Lung (tissue), 11 donors: ENCODE measurements at regions not wholly inside any gene's neighbourhood (a gene's known extent, or its start where the extent isn't known, plus 50 kb on each side); places are given as distances from the start of the nearest gene placed in this dataset.

Experiments used
- ATAC-seq: fragments of 200-7000 bp; cut with Tn5 transposase; one replicate; pipeline ENCODE4 v1.9.1; 2020; ENCODE audit warnings: moderate number of reproducible peaks; ENCODE audit not compliant: insufficient read depth, low FRiP score
- DNase-seq, 3 donors: peaks; one replicate each; pipeline ENCODE4 v3.0.0-alpha.2; 2013 to 2017
- H3K27ac ChIP-seq, 2 donors: one replicate each; pipeline ENCODE4 v1.5.1; 2013; ENCODE audit warnings: mild to moderate bottlenecking in 2 of 2, moderate library complexity in 2 of 2, control low read depth in 1 of 2, inconsistent platforms in 1 of 2, low read depth in 1 of 2, low read length in 1 of 2
- H3K27me3 ChIP-seq, 3 donors: one replicate each; pipeline ENCODE4 v1.5.1; 2013; ENCODE audit warnings: low read length in 2 of 3; ENCODE audit not compliant: control insufficient read depth in 3 of 3, insufficient read depth in 3 of 3
- H3K36me3 ChIP-seq, 4 donors: one replicate each; pipeline ENCODE4 v1.5.1; 2013; ENCODE audit warnings: low read length in 4 of 4, mild to moderate bottlenecking in 1 of 4, moderate library complexity in 1 of 4; ENCODE audit not compliant: control insufficient read depth in 4 of 4, insufficient read depth in 4 of 4
- H3K4me1 ChIP-seq, 5 donors: one replicate each; pipeline ENCODE4 v1.5.1; 2013; ENCODE audit warnings: low read length in 5 of 5, mild to moderate bottlenecking in 2 of 5, moderate library complexity in 1 of 5; ENCODE audit not compliant: control insufficient read depth in 5 of 5, insufficient read depth in 5 of 5
- H3K4me3 ChIP-seq: one replicate; pipeline ENCODE4 v1.5.1; 2013; ENCODE audit warnings: mild to moderate bottlenecking, control low read depth, moderate library complexity
- H3K9ac ChIP-seq, 2 donors: one replicate each; pipeline ENCODE4 v1.5.1; 2013; ENCODE audit warnings: low read length in 2 of 2, control low read depth in 1 of 2; ENCODE audit not compliant: insufficient read depth in 1 of 2
- H3K9me3 ChIP-seq, 4 donors: one replicate each; pipeline ENCODE4 v1.5.1; 2013; ENCODE audit warnings: low read length in 3 of 4, mild to moderate bottlenecking in 1 of 4, moderate library complexity in 1 of 4; ENCODE audit not compliant: control insufficient read depth in 4 of 4, insufficient read depth in 3 of 4
- CTCF ChIP-seq: IDR thresholded peaks from 2 replicates; pipeline ENCODE4 v1.5.1; 2012; ENCODE audit warnings: mild to moderate bottlenecking; ENCODE audit errors: control extremely low read depth, extremely low read depth
- WGBS, 2 donors: extraction: QIAGEN DNeasy Blood & Tissue Kit; methylation state at CpG; one replicate each; pipeline ENCODE4 v1.1.7; 2013; 5-methylcytosine and 5-hydroxymethylcytosine counted together
- donor health status: control.
- donor health status: control.
- donor health status: Bipolar disorder and iron deficiency.
- donor health status: healthy.
- donor health status: DM: yes; HTN: yes; CAD: no.

- no peak for ATAC-seq
- H3K9ac ChIP-seq, result no peak overlapping the region
- no peak overlapping the region for H3K27ac ChIP-seq
- TF ChIP-seq CTCF, result no peak
- peaks cover 0 to 42% (median 0%) of the 10 kb centered on the region in 3 donors for H3K27me3 ChIP-seq
- H3K9me3 ChIP-seq, result peaks cover 0 to 3% (median 1%) of the 10 kb centered on the region in 4 donors
- 79 to 91% methylated on average over 2 of the region's 2 CpGs for WGBS, 2 donors
- no peak overlapping the region for H3K4me3 ChIP-seq
- H3K4me1 ChIP-seq, result peaks cover 0 to 2% (median 0%) of the 10 kb centered on the region in 5 donors
- H3K36me3 ChIP-seq, result no peaks in the 10 kb centered on the region
- DNase-seq, result no peak
These were observed 230.8 kb upstream of the CST7 start for GRCh38 chr20:24718277-24718676.

- Histone ChIP-seq H3K9me3 (peaks cover 0 to 3% (median 1%) of the 10 kb centered on the region in 4 donors), H3K4me1 (peaks cover 0 to 3% (median 0%) of the 10 kb centered on the region in 5 donors), H3K27me3 (peaks cover 0 to 45% (median 0%) of the 10 kb centered on the region in 3 donors), H3K4me3 (no peak overlapping the region), H3K27ac (no peak overlapping the region), H3K36me3 (no peaks in the 10 kb centered on the region), H3K9ac (no peak overlapping the region)
- TF ChIP-seq CTCF, result no peak
- ATAC-seq (no peak), DNase-seq (no peak)
- WGBS, 2 donors, result 96 to 97% methylated on average over 1 of the region's 1 CpG
These were observed 230.4 kb upstream of the CST7 start for GRCh38 chr20:24718696-24719095.

GRCh38 chr20:24720957-24721356 lies 228.1 kb upstream of the CST7 start:
- DNase-seq (no peak), ATAC-seq (no peak)
- WGBS, 2 donors, result 82 to 93% methylated on average over 4 of the region's 4 CpGs
- TF ChIP-seq CTCF, result no peak
- H3K4me3 ChIP-seq, result no peak overlapping the region
- peaks cover 0 to 61% (median 0%) of the 10 kb centered on the region in 3 donors for H3K27me3 ChIP-seq
- H3K36me3 ChIP-seq, result no peaks in the 10 kb centered on the region
- H3K9me3 ChIP-seq, result no peaks in the 10 kb centered on the region
- H3K9ac ChIP-seq, result no peak overlapping the region
- H3K4me1 ChIP-seq, result peaks cover 0 to 3% (median 0%) of the 10 kb centered on the region in 5 donors
- H3K27ac ChIP-seq, result no peak overlapping the region
